Sigmoid colon (tissue), 4 donors: ENCODE measurements at regions not wholly inside any gene's neighbourhood (a gene's known extent, or its start where the extent isn't known, plus 50 kb on each side); places are given as distances from the start of the nearest gene placed in this dataset.

Source experiments
- EP300 ChIP-seq, 4 donors: sonication (generic); formaldehyde crosslinking; IDR thresholded peaks; one replicate each; pipeline ENCODE4 v1.6.1; 2017; ENCODE audit warnings: antibody characterized with exemption in 4 of 4
- POLR2AphosphoS5 ChIP-seq, 4 donors: sonication (generic); formaldehyde crosslinking; IDR thresholded peaks; one replicate each; pipeline ENCODE4 v1.6.1; 2017; ENCODE audit warnings: antibody characterized with exemption in 4 of 4
- TF ChIP-seq, protein P1 (sequence below), 4 experiments: fragments of 450-650 bp in 3 of 4; fragments of 200-600 bp in 1 of 4; IDR thresholded peaks; one replicate each; pipeline ENCODE4 v1.5.1; 2016 to 2019; ENCODE audit warnings: antibody characterized with exemption in 4 of 4, mild to moderate bottlenecking in 3 of 4, moderate library complexity in 2 of 4

DNA sequence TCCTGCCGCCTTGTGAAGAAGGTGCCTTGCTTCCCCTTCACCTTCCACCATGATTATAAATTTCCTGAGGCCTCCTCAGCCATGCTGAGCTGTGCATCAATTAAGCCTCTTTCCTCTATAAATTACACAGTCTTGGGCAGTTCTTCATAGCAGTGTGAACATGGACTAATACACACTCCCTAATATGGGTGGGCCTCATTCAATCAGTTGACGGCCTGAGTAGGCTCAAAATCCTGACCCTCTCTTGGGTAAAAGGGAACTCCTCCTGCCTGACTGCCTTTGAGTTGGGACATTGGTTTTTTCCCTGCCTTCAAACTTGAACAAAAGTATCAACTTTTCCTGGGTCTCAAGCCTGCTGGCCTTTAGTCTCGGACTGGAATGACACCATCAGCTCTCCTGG, 96.6 kb upstream of the PROKR2 start:
- TF ChIP-seq, protein P1, sequence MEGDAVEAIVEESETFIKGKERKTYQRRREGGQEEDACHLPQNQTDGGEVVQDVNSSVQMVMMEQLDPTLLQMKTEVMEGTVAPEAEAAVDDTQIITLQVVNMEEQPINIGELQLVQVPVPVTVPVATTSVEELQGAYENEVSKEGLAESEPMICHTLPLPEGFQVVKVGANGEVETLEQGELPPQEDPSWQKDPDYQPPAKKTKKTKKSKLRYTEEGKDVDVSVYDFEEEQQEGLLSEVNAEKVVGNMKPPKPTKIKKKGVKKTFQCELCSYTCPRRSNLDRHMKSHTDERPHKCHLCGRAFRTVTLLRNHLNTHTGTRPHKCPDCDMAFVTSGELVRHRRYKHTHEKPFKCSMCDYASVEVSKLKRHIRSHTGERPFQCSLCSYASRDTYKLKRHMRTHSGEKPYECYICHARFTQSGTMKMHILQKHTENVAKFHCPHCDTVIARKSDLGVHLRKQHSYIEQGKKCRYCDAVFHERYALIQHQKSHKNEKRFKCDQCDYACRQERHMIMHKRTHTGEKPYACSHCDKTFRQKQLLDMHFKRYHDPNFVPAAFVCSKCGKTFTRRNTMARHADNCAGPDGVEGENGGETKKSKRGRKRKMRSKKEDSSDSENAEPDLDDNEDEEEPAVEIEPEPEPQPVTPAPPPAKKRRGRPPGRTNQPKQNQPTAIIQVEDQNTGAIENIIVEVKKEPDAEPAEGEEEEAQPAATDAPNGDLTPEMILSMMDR (IDR thresholded peaks at IDR 0.05), result no peak
- TF ChIP-seq EP300 (IDR thresholded peaks at IDR 0.05) (no peak), POLR2AphosphoS5 (IDR thresholded peaks at IDR 0.05) (no peak)
